Activated B cell treated with CpG ODN at 0.5 μM for 24 hours (primary cell): ENCODE measurements at regions not wholly inside any gene's neighbourhood (a gene's known extent, or its start where the extent isn't known, plus 50 kb on each side); places are given as distances from the start of the nearest gene placed in this dataset.
"Not testable (repeated sequence)": the region's sequence is repeated elsewhere in the genome, so short reads cannot be mapped to it uniquely, and the experiment has no call there.

Experiments used
- ATAC-seq: fragments of 200-7000 bp; cut with Tn5 transposase; one replicate; pipeline ENCODE4 v1.10.0; 2021; ENCODE audit warnings: low read depth, mild to moderate bottlenecking, moderate library complexity
- CTCF ChIA-PET: fragments of 350-600 bp; sonication (Branson Sonifier 250); formaldehyde crosslinking; loops from one replicate; lab custom pipeline; 2021; ENCODE audit warnings: antibody characterized with exemption; lab: Charles Lee
- POLR2A ChIA-PET: fragments of 350-600 bp; sonication (Branson Sonifier 250); formaldehyde crosslinking; loops from one replicate; lab custom pipeline; 2021; ENCODE audit warnings: antibody characterized with exemption; lab: Charles Lee
- DNase-seq: peaks from one replicate; pipeline ENCODE4 v3.0.0; 2022
- H3K27ac Mint-ChIP-seq: one replicate; pipeline ENCODE4 v1.8.0; 2020; ENCODE audit warnings: mixed read lengths
- H3K27me3 Mint-ChIP-seq: one replicate; pipeline ENCODE4 v1.8.0; 2021; ENCODE audit warnings: mixed read lengths
- H3K36me3 Mint-ChIP-seq: one replicate; pipeline ENCODE4 v1.8.0; 2021; ENCODE audit warnings: low read depth, mixed read lengths
- H3K4me1 Mint-ChIP-seq: one replicate; pipeline ENCODE4 v1.8.0; 2021; ENCODE audit warnings: mixed read lengths
- H3K4me3 Mint-ChIP-seq: one replicate; pipeline ENCODE4 v1.8.0; 2020; ENCODE audit warnings: mild to moderate bottlenecking, mixed read lengths
- H3K9me3 Mint-ChIP-seq: one replicate; pipeline ENCODE4 v1.8.0; 2020; ENCODE audit warnings: mixed read lengths
- intact Hi-C: fragments of 100-400 bp; cut with micrococcal nuclease; formaldehyde crosslinking; loops from one replicate; pipeline ENCODE4 v1.15.1; 2024
- TF ChIP-seq, protein P1 (sequence below): fragments of 200-600 bp; IDR thresholded peaks from one replicate; pipeline ENCODE4 v1.8.0; 2022; ENCODE audit warnings: antibody characterized with exemption, mild to moderate bottlenecking

- CTCF ChIA-PET = no interaction called here
- H3K36me3 Mint-ChIP-seq = no peaks in the 10 kb centered on the region
- no peaks in the 10 kb centered on the region for H3K4me1 Mint-ChIP-seq
- POLR2A ChIA-PET = no interaction called here
- peaks cover 6% of the 10 kb centered on the region for H3K9me3 Mint-ChIP-seq
- peaks cover 14% of the 10 kb centered on the region for H3K27me3 Mint-ChIP-seq
- no peak overlapping the region for H3K27ac Mint-ChIP-seq
- intact Hi-C loops = no loop called here
- no peak for ATAC-seq
- no peak for DNase-seq
- no peak overlapping the region for H3K4me3 Mint-ChIP-seq
- TF ChIP-seq, protein P1, sequence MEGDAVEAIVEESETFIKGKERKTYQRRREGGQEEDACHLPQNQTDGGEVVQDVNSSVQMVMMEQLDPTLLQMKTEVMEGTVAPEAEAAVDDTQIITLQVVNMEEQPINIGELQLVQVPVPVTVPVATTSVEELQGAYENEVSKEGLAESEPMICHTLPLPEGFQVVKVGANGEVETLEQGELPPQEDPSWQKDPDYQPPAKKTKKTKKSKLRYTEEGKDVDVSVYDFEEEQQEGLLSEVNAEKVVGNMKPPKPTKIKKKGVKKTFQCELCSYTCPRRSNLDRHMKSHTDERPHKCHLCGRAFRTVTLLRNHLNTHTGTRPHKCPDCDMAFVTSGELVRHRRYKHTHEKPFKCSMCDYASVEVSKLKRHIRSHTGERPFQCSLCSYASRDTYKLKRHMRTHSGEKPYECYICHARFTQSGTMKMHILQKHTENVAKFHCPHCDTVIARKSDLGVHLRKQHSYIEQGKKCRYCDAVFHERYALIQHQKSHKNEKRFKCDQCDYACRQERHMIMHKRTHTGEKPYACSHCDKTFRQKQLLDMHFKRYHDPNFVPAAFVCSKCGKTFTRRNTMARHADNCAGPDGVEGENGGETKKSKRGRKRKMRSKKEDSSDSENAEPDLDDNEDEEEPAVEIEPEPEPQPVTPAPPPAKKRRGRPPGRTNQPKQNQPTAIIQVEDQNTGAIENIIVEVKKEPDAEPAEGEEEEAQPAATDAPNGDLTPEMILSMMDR = no peak
These were observed 122.2 kb upstream of the ATXN1 start for GRCh38 chr6:16883414-16883813.

- intact Hi-C loops = no loop called here
- TF ChIP-seq, protein P1 = no peak
- H3K27ac Mint-ChIP-seq = no peak overlapping the region
- DNase-seq (no peak), ATAC-seq (no peak)
- H3K4me3 Mint-ChIP-seq = no peak overlapping the region
- no peaks in the 10 kb centered on the region for H3K36me3 Mint-ChIP-seq
- H3K9me3 Mint-ChIP-seq = peaks cover 16% of the 10 kb centered on the region
- CTCF ChIA-PET = no interaction called here
- POLR2A ChIA-PET = no interaction called here
- no peaks in the 10 kb centered on the region for H3K4me1 Mint-ChIP-seq
- H3K27me3 Mint-ChIP-seq = peaks cover 19% of the 10 kb centered on the region
These were observed 121.0 kb upstream of the ATXN1 start for GRCh38 chr6:16882230-16882629.

- H3K4me1 Mint-ChIP-seq, H3K27me3 Mint-ChIP-seq, CTCF ChIA-PET, H3K4me3 Mint-ChIP-seq, ATAC-seq, intact Hi-C loops, DNase-seq, H3K36me3 Mint-ChIP-seq, H3K27ac Mint-ChIP-seq, POLR2A ChIA-PET: not testable (repeated sequence)
- peaks cover 12% of the 10 kb centered on the region for H3K9me3 Mint-ChIP-seq
These were observed 115.6 kb upstream of the ATXN1 start for GRCh38 chr6:16876852-16877251.

GRCh38 chr6:16876201-16876600 lies 114.9 kb upstream of the ATXN1 start:
- no peaks in the 10 kb centered on the region for H3K4me1 Mint-ChIP-seq
- POLR2A ChIA-PET = no interaction called here
- no peaks in the 10 kb centered on the region for H3K36me3 Mint-ChIP-seq
- ATAC-seq (no peak), DNase-seq (no peak)
- TF ChIP-seq, protein P1 = no peak
- no peak overlapping the region for H3K4me3 Mint-ChIP-seq
- H3K27ac Mint-ChIP-seq = no peak overlapping the region
- H3K9me3 Mint-ChIP-seq = peaks cover 12% of the 10 kb centered on the region
- H3K27me3 Mint-ChIP-seq = peaks cover 8% of the 10 kb centered on the region
- intact Hi-C loops = no loop called here
- CTCF ChIA-PET = no interaction called here

DNA sequence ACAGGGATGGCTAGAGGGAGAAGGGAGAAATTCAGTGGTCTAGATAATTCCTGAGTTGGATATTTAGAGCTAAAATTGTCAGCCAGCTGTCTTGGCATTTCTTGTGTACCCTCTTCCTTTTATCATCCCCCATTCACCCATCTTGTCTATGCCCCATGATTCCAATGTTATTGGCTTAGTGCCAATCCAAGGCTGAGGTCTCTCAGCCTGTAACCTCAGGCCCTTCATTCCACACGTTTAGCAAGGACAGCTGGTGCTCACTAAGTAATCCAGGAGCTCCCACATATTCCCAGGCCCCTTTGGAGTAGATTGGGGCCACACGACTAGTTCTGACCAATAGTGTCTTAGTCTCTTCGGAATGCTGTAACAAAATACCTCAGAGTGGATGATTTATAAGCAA lies 112.4 kb upstream of the ATXN1 start:
- H3K36me3 Mint-ChIP-seq = no peaks in the 10 kb centered on the region
- ChIA-PET POLR2A (no interaction called here), CTCF (no interaction called here)
- H3K4me3 Mint-ChIP-seq = no peak overlapping the region
- ATAC-seq = no peak
- TF ChIP-seq, protein P1 = no peak
- intact Hi-C loops = no loop called here
- H3K27ac Mint-ChIP-seq = no peak overlapping the region
- H3K4me1 Mint-ChIP-seq = no peaks in the 10 kb centered on the region
- no peak for DNase-seq
- peaks cover 12% of the 10 kb centered on the region for H3K9me3 Mint-ChIP-seq
- peaks cover 8% of the 10 kb centered on the region for H3K27me3 Mint-ChIP-seq

DNA sequence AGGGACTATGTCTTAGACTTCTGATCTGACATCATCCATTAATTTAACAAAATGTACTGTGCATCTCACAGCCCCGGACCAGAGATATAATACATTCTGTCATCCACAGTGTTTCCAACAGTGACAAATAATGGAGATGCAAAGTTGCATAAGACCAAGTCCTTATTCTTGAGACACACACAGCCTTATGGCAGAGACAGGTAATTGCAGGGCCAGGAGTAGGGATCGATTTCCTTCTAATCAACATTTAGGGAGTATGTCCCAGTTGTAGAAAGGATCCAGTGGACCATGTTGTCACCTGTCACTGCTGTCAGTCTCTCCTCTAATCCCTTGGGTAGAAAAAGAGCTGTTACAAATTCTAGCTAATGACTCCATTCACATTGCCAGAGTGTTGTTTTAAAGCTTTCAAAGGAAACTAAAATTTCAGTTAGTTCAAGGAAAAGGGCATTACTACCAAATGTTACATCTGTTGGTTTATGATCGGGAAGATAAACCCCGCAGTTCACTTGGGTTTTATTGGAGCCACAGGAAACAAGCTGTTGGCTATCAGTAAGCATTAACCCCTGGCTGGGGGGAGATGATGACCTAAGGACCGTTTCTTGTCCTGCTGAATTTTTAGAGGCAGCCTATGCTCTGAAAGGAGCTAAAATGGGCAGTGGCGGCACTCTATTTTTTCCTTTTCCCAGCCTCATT lies 111.4 kb upstream of the ATXN1 start:
- Mint-ChIP-seq H3K27ac (no peak overlapping the region), H3K9me3 (peaks cover 7% of the 10 kb centered on the region), H3K4me3 (no peak overlapping the region), H3K36me3 (no peaks in the 10 kb centered on the region), H3K4me1 (no peaks in the 10 kb centered on the region), H3K27me3 (peaks cover 4% of the 10 kb centered on the region)
- TF ChIP-seq, protein P1 = no peak
- ChIA-PET CTCF (no interaction called here), POLR2A (interaction anchor here (0.6 kb wide), 1 partner anchor 407 kb away, joined by 9 read pairs; no protein-coding TSS in a partner anchor)
- no peak for DNase-seq
- intact Hi-C loops = no loop called here
- ATAC-seq = no peak
